Osteoblast (primary cell): ENCODE measurements at regions not wholly inside any gene's neighbourhood (a gene's known extent, or its start where the extent isn't known, plus 50 kb on each side); places are given as distances from the start of the nearest gene placed in this dataset.

Experiments used
- DNase-seq: peaks from one replicate; pipeline ENCODE4 v3.0.0; 2011; ENCODE audit warnings: low spot score, mixed read lengths; ENCODE audit not compliant: insufficient read length; ENCODE audit errors: missing footprints
- H2AFZ ChIP-seq: 2 replicates; pipeline ENCODE4 v1.6.0; 2011; ENCODE audit warnings: mild to moderate bottlenecking, low read length
- H3K27ac ChIP-seq: 2 replicates; pipeline ENCODE4 v1.5.1; 2011; ENCODE audit warnings: mild to moderate bottlenecking, low read depth, low read length, moderate library complexity
- H3K27me3 ChIP-seq: 2 replicates; pipeline ENCODE4 v1.6.0; 2012; ENCODE audit warnings: mild to moderate bottlenecking, control low read depth, inconsistent platforms, low read length, moderate library complexity; ENCODE audit not compliant: insufficient read depth
- H3K36me3 ChIP-seq: 2 replicates; pipeline ENCODE4 v1.5.1; 2011; ENCODE audit warnings: mild to moderate bottlenecking, low read length, control low read depth, moderate library complexity; ENCODE audit not compliant: insufficient read depth
- H3K4me1 ChIP-seq: 2 replicates; pipeline ENCODE4 v1.5.1; 2011; ENCODE audit warnings: mild to moderate bottlenecking, low read length, control low read depth, moderate library complexity; ENCODE audit not compliant: insufficient read depth
- H3K4me2 ChIP-seq: 2 replicates; pipeline ENCODE4 v1.6.0; 2011; ENCODE audit warnings: mild to moderate bottlenecking, low read length; ENCODE audit not compliant: insufficient read depth
- H3K4me3 ChIP-seq: fragments of 200-600 bp; sonication (generic); 3 replicates; pipeline ENCODE4 v1.5.1; 2012; ENCODE audit warnings: mild to moderate bottlenecking, low read length, inconsistent platforms; ENCODE audit not compliant: insufficient read depth
- H3K79me2 ChIP-seq: 2 replicates; pipeline ENCODE4 v1.6.0; 2012; ENCODE audit warnings: mild to moderate bottlenecking, low read length, control low read depth, inconsistent platforms; ENCODE audit not compliant: insufficient read depth
- H3K9me3 ChIP-seq: 2 replicates; pipeline ENCODE4 v1.5.1; 2011; ENCODE audit warnings: low read depth, low read length, control low read depth
- H4K20me1 ChIP-seq: 2 replicates; pipeline ENCODE4 v1.6.0; 2012; ENCODE audit warnings: mild to moderate bottlenecking, low read length, control low read depth; ENCODE audit not compliant: insufficient read depth
- TF ChIP-seq, protein P1 (sequence below): IDR thresholded peaks from 2 replicates; pipeline ENCODE4 v1.5.1; 2011; ENCODE audit warnings: mild to moderate bottlenecking, low read depth, low read length, moderate library complexity; ENCODE audit errors: extremely low read depth

DNA sequence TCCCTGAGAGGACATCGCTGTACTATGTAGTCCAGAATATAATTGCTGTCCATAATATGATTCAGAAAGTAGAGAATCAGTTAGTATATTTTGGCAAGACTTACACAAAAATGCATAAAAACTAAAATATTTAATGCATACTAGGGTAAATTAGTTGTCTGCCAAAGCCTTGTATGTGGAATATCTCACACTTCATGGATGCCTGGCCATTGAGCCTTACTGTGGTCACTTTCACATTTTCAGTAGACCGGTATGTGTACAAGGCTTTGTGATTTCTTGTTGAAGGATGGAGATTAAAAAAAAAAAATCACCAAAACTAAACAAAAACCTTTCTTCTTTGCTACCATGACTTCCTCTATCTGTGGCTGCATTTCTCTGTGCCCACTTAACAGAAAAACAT is 197.3 kb upstream of the DDHD1 start:
- Histone ChIP-seq H3K36me3 (no peaks in the 10 kb centered on the region), H3K4me3 (no peak overlapping the region)

DNA sequence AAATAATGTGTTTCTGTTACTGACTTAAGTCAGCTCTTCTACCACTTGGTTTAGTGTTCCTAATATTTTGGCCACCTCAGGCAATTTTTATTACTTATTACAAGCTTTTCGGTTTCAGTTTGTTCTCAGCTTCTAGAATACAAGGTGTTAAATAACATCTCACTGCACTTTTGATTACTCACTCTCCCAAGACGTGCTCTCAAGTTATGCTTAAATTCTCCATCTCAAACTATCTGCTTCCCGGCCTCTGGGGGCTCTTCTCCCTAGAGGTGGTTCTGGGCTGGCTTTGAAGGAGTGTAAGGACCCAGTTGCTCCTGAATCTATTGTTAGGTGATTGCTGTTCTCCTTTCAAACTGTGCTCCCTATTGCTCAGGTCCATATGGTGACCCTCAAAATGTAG is 193.9 kb upstream of the DDHD1 start:
- no peak overlapping the region for H2AFZ ChIP-seq
- H3K27ac ChIP-seq: no peak overlapping the region
- no peaks in the 10 kb centered on the region for H3K79me2 ChIP-seq
- TF ChIP-seq, protein P1, sequence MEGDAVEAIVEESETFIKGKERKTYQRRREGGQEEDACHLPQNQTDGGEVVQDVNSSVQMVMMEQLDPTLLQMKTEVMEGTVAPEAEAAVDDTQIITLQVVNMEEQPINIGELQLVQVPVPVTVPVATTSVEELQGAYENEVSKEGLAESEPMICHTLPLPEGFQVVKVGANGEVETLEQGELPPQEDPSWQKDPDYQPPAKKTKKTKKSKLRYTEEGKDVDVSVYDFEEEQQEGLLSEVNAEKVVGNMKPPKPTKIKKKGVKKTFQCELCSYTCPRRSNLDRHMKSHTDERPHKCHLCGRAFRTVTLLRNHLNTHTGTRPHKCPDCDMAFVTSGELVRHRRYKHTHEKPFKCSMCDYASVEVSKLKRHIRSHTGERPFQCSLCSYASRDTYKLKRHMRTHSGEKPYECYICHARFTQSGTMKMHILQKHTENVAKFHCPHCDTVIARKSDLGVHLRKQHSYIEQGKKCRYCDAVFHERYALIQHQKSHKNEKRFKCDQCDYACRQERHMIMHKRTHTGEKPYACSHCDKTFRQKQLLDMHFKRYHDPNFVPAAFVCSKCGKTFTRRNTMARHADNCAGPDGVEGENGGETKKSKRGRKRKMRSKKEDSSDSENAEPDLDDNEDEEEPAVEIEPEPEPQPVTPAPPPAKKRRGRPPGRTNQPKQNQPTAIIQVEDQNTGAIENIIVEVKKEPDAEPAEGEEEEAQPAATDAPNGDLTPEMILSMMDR: no peak
- peak; percentile 5 for DNase-seq
- no peaks in the 10 kb centered on the region for H3K4me1 ChIP-seq
- no peaks in the 10 kb centered on the region for H4K20me1 ChIP-seq
- H3K9me3 ChIP-seq: no peaks in the 10 kb centered on the region
- no peak overlapping the region for H3K4me3 ChIP-seq
- no peak overlapping the region for H3K4me2 ChIP-seq
- no peaks in the 10 kb centered on the region for H3K36me3 ChIP-seq
- no peaks in the 10 kb centered on the region for H3K27me3 ChIP-seq

More for the DNA sequence above, 197.3 kb upstream of the DDHD1 start:
- H3K4me1 ChIP-seq: peaks cover 3% of the 10 kb centered on the region
- no peak overlapping the region for H3K27ac ChIP-seq
- H3K9me3 ChIP-seq: no peaks in the 10 kb centered on the region
- no peak overlapping the region for H3K4me2 ChIP-seq
- no peaks in the 10 kb centered on the region for H3K27me3 ChIP-seq
- no peaks in the 10 kb centered on the region for H3K79me2 ChIP-seq
- no peaks in the 10 kb centered on the region for H4K20me1 ChIP-seq
- H2AFZ ChIP-seq: no peak overlapping the region
- DNase-seq: peak; percentile 4
- TF ChIP-seq, protein P1: no peak

DNA sequence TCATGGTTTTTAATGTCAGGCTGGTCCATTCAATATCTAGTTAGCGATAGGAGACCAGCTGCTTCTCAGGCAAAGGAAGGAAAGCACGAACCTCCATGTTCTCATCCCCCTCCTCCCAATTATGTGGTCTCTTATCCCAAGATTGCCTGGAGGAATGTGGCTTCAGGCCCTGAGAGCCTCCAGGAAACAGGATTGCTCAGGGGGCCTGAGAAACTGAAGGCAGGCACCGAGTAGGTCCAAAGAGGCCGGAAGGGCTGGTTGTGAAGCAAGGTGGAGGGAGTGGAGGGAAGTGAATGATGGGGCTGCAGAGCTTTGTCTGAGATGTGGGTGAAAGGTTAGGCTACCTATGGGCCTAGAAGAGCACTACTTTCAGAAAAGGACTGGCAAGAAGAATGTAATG is 188.2 kb upstream of the DDHD1 start:
- no peak overlapping the region for H2AFZ ChIP-seq
- H3K36me3 ChIP-seq: no peaks in the 10 kb centered on the region
- H4K20me1 ChIP-seq: no peaks in the 10 kb centered on the region
- H3K79me2 ChIP-seq: no peaks in the 10 kb centered on the region
- H3K27me3 ChIP-seq: no peaks in the 10 kb centered on the region
- no peaks in the 10 kb centered on the region for H3K4me1 ChIP-seq
- H3K9me3 ChIP-seq: no peaks in the 10 kb centered on the region
- H3K4me3 ChIP-seq: no peak overlapping the region
- TF ChIP-seq, protein P1: no peak
- H3K27ac ChIP-seq: no peak overlapping the region
- no peak for DNase-seq
- no peak overlapping the region for H3K4me2 ChIP-seq

DNA sequence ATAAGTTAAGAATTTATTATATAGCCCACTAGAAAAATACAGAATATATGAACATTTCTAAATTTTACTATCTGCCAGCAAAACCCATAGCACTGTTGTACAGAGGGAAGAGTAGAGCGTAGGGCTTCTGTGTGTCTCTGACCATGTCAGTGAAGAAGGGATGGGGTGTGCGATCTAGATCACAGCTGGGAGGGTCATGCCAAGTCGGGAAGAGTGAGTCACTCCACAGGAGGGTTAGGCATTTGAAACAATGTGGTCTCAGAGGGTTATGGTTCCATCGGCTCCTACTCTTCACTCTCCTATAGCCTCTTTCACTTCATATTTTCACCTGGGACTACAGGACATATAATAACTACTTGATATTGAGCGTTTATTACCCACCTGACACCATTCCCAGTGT is 185.1 kb upstream of the DDHD1 start:
- Histone ChIP-seq H4K20me1 (no peaks in the 10 kb centered on the region), H3K36me3 (no peaks in the 10 kb centered on the region), H3K79me2 (no peaks in the 10 kb centered on the region), H3K27me3 (no peaks in the 10 kb centered on the region), H3K4me1 (no peaks in the 10 kb centered on the region), H3K27ac (no peak overlapping the region), H2AFZ (no peak overlapping the region), H3K4me2 (no peak overlapping the region), H3K9me3 (no peaks in the 10 kb centered on the region), H3K4me3 (no peak overlapping the region)
- no peak for DNase-seq
- TF ChIP-seq, protein P1: no peak
